K562 (cell line): ENCODE measurements at regions not wholly inside any gene's neighbourhood (a gene's known extent, or its start where the extent isn't known, plus 50 kb on each side); places are given as distances from the start of the nearest gene placed in this dataset.

ENCODE experiments used
- ATF1 ChIP-seq, 2 experiments: fragments of 450-650 bp in 1 of 2; IDR thresholded peaks; 2 replicates each; pipeline ENCODE4 v1.6.1; 2016; ENCODE audit warnings: missing compliant biosample characterization in 1 of 2, missing genetic modification characterization in 1 of 2
- HOXB6 ChIP-seq: fragments of 250-450 bp; sonication (Bioruptor Pico); IDR thresholded peaks from 2 replicates; pipeline ENCODE4 v1.5.1; 2022; ENCODE audit warnings: mild to moderate bottlenecking, borderline replicate concordance
- MEF2A ChIP-seq: IDR thresholded peaks from 2 replicates; pipeline ENCODE4 v1.6.1; 2011; ENCODE audit warnings: low read depth, mild to moderate bottlenecking, low read length, moderate library complexity; ENCODE audit not compliant: control insufficient read depth
- NELFE ChIP-seq: IDR thresholded peaks from 2 replicates; pipeline ENCODE4 v1.6.1; 2011; ENCODE audit warnings: mild to moderate bottlenecking; ENCODE audit not compliant: insufficient read depth, insufficient read length
- TAF15 ChIP-seq: fragments of 200-400 bp; formaldehyde crosslinking; IDR thresholded peaks from 2 replicates; pipeline ENCODE4 v1.6.1; 2017; ENCODE audit warnings: mild to moderate bottlenecking, low read depth, low read length, moderate library complexity
- TF ChIP-seq, protein P1 (sequence below): sonication (generic); formaldehyde crosslinking; IDR thresholded peaks from 2 replicates; pipeline ENCODE4 v1.8.0; 2022; ENCODE audit warnings: mild to moderate bottlenecking, missing genetic modification reagents
- TF ChIP-seq, protein P2 (sequence below): sonication (generic); formaldehyde crosslinking; IDR thresholded peaks from 2 replicates; pipeline ENCODE4 v1.8.0; 2022; ENCODE audit warnings: mild to moderate bottlenecking, missing genetic modification reagents, borderline replicate concordance
- TF ChIP-seq, protein P3 (sequence below): fragments of 450-650 bp; IDR thresholded peaks from 2 replicates; pipeline ENCODE4 v1.6.1; 2016

DNA sequence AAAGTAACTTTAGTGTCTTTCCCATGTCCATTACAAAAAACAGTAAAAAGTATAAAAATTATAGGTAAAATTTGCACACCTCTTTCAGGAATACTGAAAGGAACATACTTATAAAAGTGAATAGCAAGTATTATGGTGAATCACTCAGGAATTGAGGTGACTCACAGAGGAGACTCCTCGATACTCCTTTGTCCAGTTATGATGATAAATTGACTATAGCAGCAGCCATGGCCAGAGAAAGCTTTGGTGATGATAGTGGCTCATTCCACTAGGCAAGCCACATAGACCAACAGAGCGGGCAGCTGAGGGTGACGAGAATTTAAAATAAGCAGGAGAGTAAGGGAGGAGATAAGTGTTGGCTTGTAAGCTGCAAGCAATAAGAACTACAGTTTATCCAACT lies 1231.1 kb upstream of the CELF2 start (continued):
- TF ChIP-seq NELFE (no peak), HOXB6 (no peak), ATF1 (CRISPR knock-in tag; IDR thresholded peaks at IDR 0.05) (no peak), ATF1 (tag; IDR thresholded peaks at IDR 0.05) (no peak), MEF2A (no peak), TAF15 (no peak)
- TF ChIP-seq, protein P1, sequence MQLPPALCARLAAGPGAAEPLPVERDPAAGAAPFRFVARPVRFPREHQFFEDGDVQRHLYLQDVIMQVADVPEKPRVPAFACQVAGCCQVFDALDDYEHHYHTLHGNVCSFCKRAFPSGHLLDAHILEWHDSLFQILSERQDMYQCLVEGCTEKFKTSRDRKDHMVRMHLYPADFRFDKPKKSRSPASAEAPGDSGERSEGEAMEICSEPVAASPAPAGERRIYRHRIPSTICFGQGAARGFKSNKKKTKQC (CRISPR knock-in tag) = no peak
- TF ChIP-seq, protein P2, sequence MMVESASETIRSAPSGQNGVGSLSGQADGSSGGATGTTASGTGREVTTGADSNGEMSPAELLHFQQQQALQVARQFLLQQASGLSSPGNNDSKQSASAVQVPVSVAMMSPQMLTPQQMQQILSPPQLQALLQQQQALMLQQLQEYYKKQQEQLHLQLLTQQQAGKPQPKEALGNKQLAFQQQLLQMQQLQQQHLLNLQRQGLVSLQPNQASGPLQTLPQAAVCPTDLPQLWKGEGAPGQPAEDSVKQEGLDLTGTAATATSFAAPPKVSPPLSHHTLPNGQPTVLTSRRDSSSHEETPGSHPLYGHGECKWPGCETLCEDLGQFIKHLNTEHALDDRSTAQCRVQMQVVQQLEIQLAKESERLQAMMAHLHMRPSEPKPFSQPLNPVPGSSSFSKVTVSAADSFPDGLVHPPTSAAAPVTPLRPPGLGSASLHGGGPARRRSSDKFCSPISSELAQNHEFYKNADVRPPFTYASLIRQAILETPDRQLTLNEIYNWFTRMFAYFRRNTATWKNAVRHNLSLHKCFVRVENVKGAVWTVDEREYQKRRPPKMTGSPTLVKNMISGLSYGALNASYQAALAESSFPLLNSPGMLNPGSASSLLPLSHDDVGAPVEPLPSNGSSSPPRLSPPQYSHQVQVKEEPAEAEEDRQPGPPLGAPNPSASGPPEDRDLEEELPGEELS (CRISPR knock-in tag) = no peak
- TF ChIP-seq, protein P3, sequence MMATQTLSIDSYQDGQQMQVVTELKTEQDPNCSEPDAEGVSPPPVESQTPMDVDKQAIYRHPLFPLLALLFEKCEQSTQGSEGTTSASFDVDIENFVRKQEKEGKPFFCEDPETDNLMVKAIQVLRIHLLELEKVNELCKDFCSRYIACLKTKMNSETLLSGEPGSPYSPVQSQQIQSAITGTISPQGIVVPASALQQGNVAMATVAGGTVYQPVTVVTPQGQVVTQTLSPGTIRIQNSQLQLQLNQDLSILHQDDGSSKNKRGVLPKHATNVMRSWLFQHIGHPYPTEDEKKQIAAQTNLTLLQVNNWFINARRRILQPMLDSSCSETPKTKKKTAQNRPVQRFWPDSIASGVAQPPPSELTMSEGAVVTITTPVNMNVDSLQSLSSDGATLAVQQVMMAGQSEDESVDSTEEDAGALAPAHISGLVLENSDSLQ = no peak
- TF ChIP-seq, all 486 proteins: peak for 0
